IMR-90 (cell line): ENCODE measurements at regions not wholly inside any gene's neighbourhood (a gene's known extent, or its start where the extent isn't known, plus 50 kb on each side); places are given as distances from the start of the nearest gene placed in this dataset.

ENCODE experiments used
- ATAC-seq: fragments of 200-7000 bp; cut with Tn5 transposase; 2 replicates; pipeline ENCODE4 v1.9.1; 2020; ENCODE audit warnings: low read depth, mild to moderate bottlenecking, moderate library complexity
- BruUV-seq: library from RNA; stranded (reverse); fragments of 400-500 nt; replicated peaks from 2 replicates; lab custom pipeline; 2021; lab: Mats Ljungman, UMichigan
- CTCF ChIA-PET: fragments of 300-600 bp; formaldehyde crosslinking; extraction: SDS; loops from one replicate; lab custom pipeline; 2021; ENCODE audit warnings: antibody characterized with exemption; lab: Yijun Ruan, JAX
- POLR2A ChIA-PET: fragments of 300-600 bp; sonication (Branson Sonifier 250); formaldehyde crosslinking; loops from one replicate; lab custom pipeline; 2022; ENCODE audit warnings: antibody characterized with exemption; ENCODE audit not compliant: unreplicated experiment; lab: Charles Lee
- DNase-seq: peaks from one replicate; pipeline ENCODE4 v3.0.0; 2013
- H2AFZ ChIP-seq: replicated peaks from 2 replicates; pipeline ENCODE3; 2013; ENCODE audit warnings: low read length, mild to moderate bottlenecking; ENCODE audit not compliant: poor library complexity
- H2AK5ac ChIP-seq: 2 replicates; pipeline ENCODE4 v1.6.1; 2013; ENCODE audit warnings: low read depth, low read length, inconsistent platforms
- H2AK9ac ChIP-seq: replicated peaks from 2 replicates; pipeline ENCODE3; 2013; ENCODE audit warnings: mild to moderate bottlenecking, low read depth, low read length, moderate library complexity; ENCODE audit not compliant: poor library complexity
- H2BK120ac ChIP-seq: 2 replicates; pipeline ENCODE4 v1.6.1; 2013; ENCODE audit warnings: low read depth, low read length, inconsistent platforms
- H2BK15ac ChIP-seq: 3 replicates; pipeline ENCODE4 v1.6.1; 2013; ENCODE audit warnings: low read depth, low read length, inconsistent platforms
- H2BK20ac ChIP-seq: 2 replicates; pipeline ENCODE4 v1.6.1; 2013; ENCODE audit warnings: low read depth, mild to moderate bottlenecking, inconsistent platforms, low read length, moderate library complexity
- H2BK5ac ChIP-seq: 2 replicates; pipeline ENCODE4 v1.6.1; 2013; ENCODE audit warnings: mild to moderate bottlenecking, low read depth, low read length, inconsistent platforms; ENCODE audit not compliant: poor library complexity, severe bottlenecking
- H3K14ac ChIP-seq: replicated peaks from 2 replicates; pipeline ENCODE4 v1.6.1; 2013; ENCODE audit warnings: low read depth, low read length, inconsistent platforms
- H3K18ac ChIP-seq: 2 replicates; pipeline ENCODE4 v1.6.1; 2013; ENCODE audit warnings: low read depth, low read length, control low read depth
- H3K23ac ChIP-seq: 2 replicates; pipeline ENCODE4 v1.6.1; 2013; ENCODE audit warnings: low read depth, low read length, inconsistent platforms
- H3K27ac ChIP-seq: 2 replicates; pipeline ENCODE4 v1.5.1; 2013; ENCODE audit warnings: mild to moderate bottlenecking, control low read depth, low read length; ENCODE audit not compliant: insufficient read depth
- H3K27me3 ChIP-seq: 2 replicates; pipeline ENCODE4 v1.6.1; 2013; ENCODE audit warnings: low read length; ENCODE audit not compliant: control insufficient read depth, insufficient read depth
- H3K36me3 ChIP-seq: 2 replicates; pipeline ENCODE4 v1.6.1; 2013; ENCODE audit warnings: low read length, mixed read lengths; ENCODE audit not compliant: control insufficient read depth, insufficient read depth
- H3K4ac ChIP-seq: 2 replicates; pipeline ENCODE4 v1.6.1; 2013; ENCODE audit warnings: low read depth, low read length, inconsistent platforms
- H3K4me1 ChIP-seq: 2 replicates; pipeline ENCODE4 v1.6.1; 2013; ENCODE audit warnings: low read length, mixed read lengths; ENCODE audit not compliant: control insufficient read depth, insufficient read depth
- H3K4me2 ChIP-seq: 2 replicates; pipeline ENCODE4 v1.6.1; 2013; ENCODE audit warnings: low read depth, mild to moderate bottlenecking, control low read depth, low read length, moderate library complexity
- H3K4me3 ChIP-seq: 2 replicates; pipeline ENCODE4 v1.5.1; 2013; ENCODE audit warnings: low read depth, mild to moderate bottlenecking, control low read depth, low read length, moderate library complexity; ENCODE audit not compliant: insufficient read depth
- H3K56ac ChIP-seq: 2 replicates; pipeline ENCODE4 v1.6.1; 2013; ENCODE audit warnings: low read length, inconsistent platforms; ENCODE audit not compliant: insufficient read depth; ENCODE audit errors: extremely low read depth
- H3K79me1 ChIP-seq, 2 experiments: 2 replicates each; pipeline ENCODE4 v1.6.1; 2013; ENCODE audit warnings: low read length in 2 of 2, inconsistent platforms in 1 of 2, low read depth in 1 of 2
- H3K9ac ChIP-seq: 2 replicates; pipeline ENCODE4 v1.6.1; 2013; ENCODE audit warnings: low read depth, low read length, control low read depth
- H3K9me1 ChIP-seq: 2 replicates; pipeline ENCODE4 v1.6.1; 2013; ENCODE audit warnings: low read length, inconsistent platforms; ENCODE audit not compliant: insufficient read depth
- H3K9me3 ChIP-seq: 2 replicates; pipeline ENCODE4 v1.6.1; 2013; ENCODE audit warnings: low read length; ENCODE audit not compliant: control insufficient read depth, insufficient read depth
- H4K20me1 ChIP-seq: 2 replicates; pipeline ENCODE4 v1.6.1; 2013; ENCODE audit warnings: low read length, inconsistent platforms; ENCODE audit not compliant: insufficient read depth
- H4K5ac ChIP-seq: 2 replicates; pipeline ENCODE4 v1.6.1; 2013; ENCODE audit warnings: mild to moderate bottlenecking, low read depth, low read length, control low read depth
- H4K8ac ChIP-seq, 2 experiments: 2 replicates each; pipeline ENCODE4 v1.6.1; 2013; ENCODE audit warnings: low read depth in 2 of 2, low read length in 2 of 2, control low read depth in 1 of 2, inconsistent platforms in 1 of 2
- H4K91ac ChIP-seq: 2 replicates; pipeline ENCODE4 v1.6.1; 2013; ENCODE audit warnings: low read depth, low read length, inconsistent platforms; ENCODE audit not compliant: insufficient read depth
- BHLHE40 ChIP-seq: fragments of 150-350 bp; IDR thresholded peaks from 2 replicates; pipeline ENCODE4 v1.6.1; 2016; ENCODE audit warnings: mild to moderate bottlenecking, low read depth, low read length
- MAZ ChIP-seq: IDR thresholded peaks from 2 replicates; pipeline ENCODE4 v1.6.1; 2012; ENCODE audit warnings: low read depth, mild to moderate bottlenecking, low read length, improper control_type of control experiment, moderate library complexity, borderline replicate concordance
- MXI1 ChIP-seq: IDR thresholded peaks from 2 replicates; pipeline ENCODE4 v1.6.1; 2012; ENCODE audit warnings: low read depth, mild to moderate bottlenecking, low read length, moderate library complexity, borderline replicate concordance
- NFE2L2 ChIP-seq: fragments of 150-350 bp; IDR thresholded peaks from 2 replicates; pipeline ENCODE4 v1.6.1; 2016; ENCODE audit warnings: low read depth, mild to moderate bottlenecking, low read length
- RFX5 ChIP-seq: IDR thresholded peaks from 2 replicates; pipeline ENCODE4 v1.8.0; 2012; ENCODE audit warnings: low read depth, mild to moderate bottlenecking, low read length, moderate library complexity
- WGBS, 2 experiments: methylation state at CpG; one replicate each; pipeline versions ENCODE4 v1.1.5 to v1.1.7; 2013; ENCODE audit warnings: missing lambda C conversion rate in 2 of 2; ENCODE audit not compliant: insufficient read length in 1 of 2; ENCODE audit errors: extremely low coverage in 2 of 2; 5-methylcytosine and 5-hydroxymethylcytosine counted together
- dilution Hi-C: fragments of 300-500 bp; cut with HindIII; formaldehyde crosslinking; loops from one replicate; pipeline ENCODE4 v1.14.3; 2018; ENCODE audit warnings: low sequenced_read_pairs; ENCODE audit not compliant: unreplicated experiment
- in situ Hi-C: fragments of 300-500 bp; cut with MboI; formaldehyde crosslinking; loops from 3 replicates; pipeline ENCODE4 v1.14.3; 2019; ENCODE audit warnings: low sequenced_read_pairs, inconsistent platforms, mixed read lengths
- intact Hi-C: fragments of 100-400 bp; cut with micrococcal nuclease; formaldehyde crosslinking; loops from 2 replicates; pipeline ENCODE4 v1.10.0; 2022
- TF ChIP-seq, protein P1 (sequence below): fragments of 150-350 bp; IDR thresholded peaks from 2 replicates; pipeline ENCODE4 v1.6.1; 2016; ENCODE audit warnings: low read depth, mild to moderate bottlenecking, low read length, moderate library complexity, borderline replicate concordance

DNA sequence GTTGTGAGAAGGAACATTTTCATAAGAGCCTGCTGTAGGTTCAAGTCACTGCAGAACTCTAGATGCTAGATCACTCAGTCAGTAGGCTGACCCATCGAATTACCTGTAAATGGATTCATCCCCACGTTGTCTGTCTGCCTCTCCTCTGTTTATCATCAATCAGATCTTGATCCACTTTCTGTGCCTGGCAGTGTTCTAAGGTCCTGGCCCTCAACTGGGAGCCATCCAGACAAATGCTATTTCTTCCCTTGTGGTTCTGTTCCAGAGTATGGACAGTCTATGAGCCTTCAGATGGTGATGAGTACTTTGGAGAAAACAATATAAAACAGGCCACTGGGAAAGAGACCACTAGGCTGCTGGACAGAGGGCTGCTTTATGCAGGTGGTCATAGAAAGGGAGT lies 699.4 kb upstream of the TMEM132C start:
- H4K20me1 ChIP-seq = no peaks in the 10 kb centered on the region
- DNase-seq (no peak), ATAC-seq (no peak)
- no peak overlapping the region for H2BK120ac ChIP-seq
- no peak overlapping the region for H4K91ac ChIP-seq
- no peak overlapping the region for H2AFZ ChIP-seq
- no peak overlapping the region for H3K4me3 ChIP-seq
- H2BK20ac ChIP-seq = no peak overlapping the region
- no peak overlapping the region for H3K9ac ChIP-seq
- no peak overlapping the region for H2BK15ac ChIP-seq
- in situ Hi-C loops (no loop called here), dilution Hi-C loops (no loop called here), intact Hi-C loops (no loop called here)
- H4K8ac ChIP-seq = no peak overlapping the region
- H3K14ac ChIP-seq = no peak overlapping the region
- H3K9me1 ChIP-seq = no peaks in the 10 kb centered on the region
- H2AK5ac ChIP-seq = no peak overlapping the region
- no peaks in the 10 kb centered on the region for H3K4me1 ChIP-seq
- no peak overlapping the region for H2AK9ac ChIP-seq
- H3K27me3 ChIP-seq = no peaks in the 10 kb centered on the region
- no peak overlapping the region for H3K23ac ChIP-seq
- 30% methylated on average over 2 of the region's 2 CpGs; no CpG with 5 or more reads in 1 of the 2 experiments for WGBS, 2 experiments
- no peak overlapping the region for H4K5ac ChIP-seq
- CTCF ChIA-PET = no interaction called here
- H2BK5ac ChIP-seq = no peak overlapping the region
- POLR2A ChIA-PET = no interaction called here
- BruUV-seq = no TSS peak
- H3K56ac ChIP-seq = no peak overlapping the region
- H3K18ac ChIP-seq = no peak overlapping the region
- no peaks in the 10 kb centered on the region for H3K79me1 ChIP-seq
- H3K4ac ChIP-seq = no peak overlapping the region
- H3K27ac ChIP-seq = no peak overlapping the region
- no peak overlapping the region for H3K4me2 ChIP-seq
- no peaks in the 10 kb centered on the region for H3K36me3 ChIP-seq
- no peak for TF ChIP-seq MXI1
- TF ChIP-seq, protein P1, sequence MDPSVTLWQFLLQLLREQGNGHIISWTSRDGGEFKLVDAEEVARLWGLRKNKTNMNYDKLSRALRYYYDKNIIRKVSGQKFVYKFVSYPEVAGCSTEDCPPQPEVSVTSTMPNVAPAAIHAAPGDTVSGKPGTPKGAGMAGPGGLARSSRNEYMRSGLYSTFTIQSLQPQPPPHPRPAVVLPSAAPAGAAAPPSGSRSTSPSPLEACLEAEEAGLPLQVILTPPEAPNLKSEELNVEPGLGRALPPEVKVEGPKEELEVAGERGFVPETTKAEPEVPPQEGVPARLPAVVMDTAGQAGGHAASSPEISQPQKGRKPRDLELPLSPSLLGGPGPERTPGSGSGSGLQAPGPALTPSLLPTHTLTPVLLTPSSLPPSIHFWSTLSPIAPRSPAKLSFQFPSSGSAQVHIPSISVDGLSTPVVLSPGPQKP = no peak
- TF ChIP-seq NFE2L2 = no peak
- TF ChIP-seq MAZ = no peak
- no peak for TF ChIP-seq RFX5
- TF ChIP-seq BHLHE40 = no peak
- no peaks in the 10 kb centered on the region; the same call in none of the 2 replicates for H3K9me3 ChIP-seq
